Endothelial cell of umbilical vein (primary cell): ENCODE measurements at regions not wholly inside any gene's neighbourhood (a gene's known extent, or its start where the extent isn't known, plus 50 kb on each side); places are given as distances from the start of the nearest gene placed in this dataset.

ENCODE experiments used
- BruUV-seq: library from RNA; stranded (reverse); fragments of 400-500 nt; replicated peaks from 2 replicates; lab custom pipeline; 2021; lab: Mats Ljungman, UMichigan
- CTCF ChIA-PET: fragments of 300-600, 350-600 bp; sonication (Branson Sonifier 250); formaldehyde crosslinking; loops from one replicate; lab custom pipeline; 2021; ENCODE audit warnings: antibody characterized with exemption, inconsistent platforms; lab: Charles Lee
- POLR2A ChIA-PET: fragments of 300-600, 350-600 bp; sonication (Branson Sonifier 250); formaldehyde crosslinking; loops from one replicate; lab custom pipeline; 2021; ENCODE audit warnings: antibody characterized with exemption, inconsistent platforms; lab: Charles Lee
- DNase-seq: peaks from one replicate; pipeline ENCODE4 v3.0.0-alpha.2; 2011; ENCODE audit warnings: low read depth, low spot score
- FAIRE-seq: peaks from 2 replicates; lab custom pipeline; 2011; peaks lifted over from hg19 to GRCh38; lab: Jason Lieb, UNC
- H2AFZ ChIP-seq: 2 replicates; pipeline ENCODE4 v1.6.0; 2012; ENCODE audit warnings: low read depth, low read length, control low read depth, inconsistent platforms
- H3K27ac ChIP-seq: 2 replicates; pipeline ENCODE4 v1.5.1; 2011; ENCODE audit warnings: low read depth, mild to moderate bottlenecking, control low read depth, low read length, moderate library complexity; ENCODE audit not compliant: insufficient read depth
- H3K27me3 ChIP-seq, 2 experiments: 2 replicates each; pipeline versions ENCODE4 v1.6.0 to v1.6.1; 2011; ENCODE audit warnings: low read length in 2 of 2, mixed read lengths in 1 of 2; ENCODE audit not compliant: control insufficient read depth in 2 of 2, insufficient read depth in 2 of 2
- H3K36me3 ChIP-seq, 2 experiments: 2 replicates in 1 of 2; 3 replicates in 1 of 2; pipeline ENCODE4 v1.5.1; 2011; ENCODE audit warnings: low read length in 2 of 2, mild to moderate bottlenecking in 1 of 2, moderate library complexity in 1 of 2; ENCODE audit not compliant: control insufficient read depth in 2 of 2, insufficient read depth in 2 of 2; ENCODE audit errors: extremely low read depth in 1 of 2
- H3K4me1 ChIP-seq: 3 replicates; pipeline ENCODE4 v1.5.1; 2011; ENCODE audit warnings: mild to moderate bottlenecking, low read length; ENCODE audit not compliant: control insufficient read depth, insufficient read depth; ENCODE audit errors: extremely low read depth
- H3K4me2 ChIP-seq: 2 replicates; pipeline ENCODE4 v1.6.1; 2011; ENCODE audit warnings: low read length, control low read depth, mixed read lengths; ENCODE audit not compliant: insufficient read depth
- H3K4me3 ChIP-seq, 3 experiments: fragments of 200-600 bp in 1 of 3; sonication (generic), shearing (Covaris generic) in 1 of 3; replicated peaks in 1 of 3; 2 replicates each; pipeline ENCODE4 v1.5.1; 2011 to 2016; ENCODE audit warnings: control low read depth in 3 of 3, low read length in 3 of 3, mild to moderate bottlenecking in 2 of 3, inconsistent platforms in 1 of 3, low read depth in 1 of 3, moderate library complexity in 1 of 3; ENCODE audit not compliant: insufficient read depth in 1 of 3
- H3K79me2 ChIP-seq: 2 replicates; pipeline ENCODE4 v1.6.0; 2012; ENCODE audit warnings: low read length, inconsistent platforms; ENCODE audit not compliant: control insufficient read depth, insufficient read depth
- H3K9ac ChIP-seq: replicated peaks from 2 replicates; pipeline ENCODE3; 2011; ENCODE audit warnings: low read length, control low read depth; ENCODE audit not compliant: insufficient read depth; ENCODE audit errors: extremely low read depth
- H3K9me1 ChIP-seq: replicated peaks from 3 replicates; pipeline ENCODE4 v1.6.0; 2011; ENCODE audit warnings: mild to moderate bottlenecking, low read length; ENCODE audit not compliant: control insufficient read depth, insufficient read depth; ENCODE audit errors: extremely low read depth
- H3K9me3 ChIP-seq: replicated peaks from 2 replicates; pipeline ENCODE4 v1.5.1; 2012; ENCODE audit warnings: low read length, inconsistent platforms; ENCODE audit not compliant: control insufficient read depth, insufficient read depth
- H4K20me1 ChIP-seq: replicated peaks from 2 replicates; pipeline ENCODE3; 2011; ENCODE audit warnings: mild to moderate bottlenecking, low read length; ENCODE audit not compliant: control insufficient read depth, insufficient read depth; ENCODE audit errors: extremely low read depth
- EZH2 ChIP-seq: IDR thresholded peaks from 2 replicates; pipeline ENCODE4 v1.6.1; 2012; ENCODE audit warnings: borderline replicate concordance, low read depth, mild to moderate bottlenecking, moderate library complexity, low read length, inconsistent platforms; ENCODE audit not compliant: severe bottlenecking
- FOS ChIP-seq: IDR thresholded peaks from 2 replicates; pipeline ENCODE4 v1.6.1; 2011; ENCODE audit warnings: mild to moderate bottlenecking, low read length, moderate library complexity, borderline replicate concordance; ENCODE audit not compliant: insufficient read depth
- GATA2 ChIP-seq: IDR thresholded peaks from 2 replicates; pipeline ENCODE4 v1.7.0; 2011; ENCODE audit warnings: low read depth, mild to moderate bottlenecking, moderate library complexity, mixed read lengths, low read length; ENCODE audit not compliant: insufficient read length, insufficient read depth
- JUN ChIP-seq: IDR thresholded peaks from 2 replicates; pipeline ENCODE4 v1.6.1; 2011; ENCODE audit warnings: borderline replicate concordance, low read depth; ENCODE audit not compliant: insufficient read length, insufficient read depth
- MYC ChIP-seq: IDR thresholded peaks from one replicate; pipeline ENCODE4 v1.6.1; 2011; ENCODE audit warnings: mild to moderate bottlenecking, low read depth, low read length
- POLR2A ChIP-seq: IDR thresholded peaks from 2 replicates; pipeline ENCODE4 v1.6.1; 2012; ENCODE audit warnings: low read depth, mild to moderate bottlenecking, control low read depth, low read length
- POLR2AphosphoS5 ChIP-seq: IDR thresholded peaks from 2 replicates; pipeline ENCODE4 v1.6.1; 2012; ENCODE audit warnings: low read depth, mild to moderate bottlenecking, control low read depth, low read length, moderate library complexity; ENCODE audit not compliant: insufficient read depth
- dilution Hi-C: fragments of 300-500 bp; cut with MboI; formaldehyde crosslinking; loops from one replicate; pipeline ENCODE4 v1.15.0; 2019; ENCODE audit warnings: low sequenced_read_pairs; ENCODE audit not compliant: extremely low pct_ligation_motif_present
- intact Hi-C: fragments of 100-400 bp; cut with micrococcal nuclease; formaldehyde crosslinking; loops from one replicate; pipeline ENCODE4 v1.10.0; 2022
- TF ChIP-seq, protein P1 (sequence below), 2 donors: IDR thresholded peaks; 1 replicate in 1 of 2; 2 replicates in 1 of 2; pipeline ENCODE4 v1.5.1; 2011; ENCODE audit warnings: low read length in 2 of 2, mild to moderate bottlenecking in 2 of 2, moderate library complexity in 2 of 2, control low read depth in 1 of 2, inconsistent platforms in 1 of 2, low read depth in 1 of 2; ENCODE audit not compliant: insufficient read depth in 1 of 2; ENCODE audit errors: extremely low read depth in 1 of 2
- TF ChIP-seq, protein P2 (sequence below): IDR thresholded peaks from 2 replicates; pipeline ENCODE4 v1.6.1; 2011; ENCODE audit not compliant: insufficient read depth, insufficient read length

DNA sequence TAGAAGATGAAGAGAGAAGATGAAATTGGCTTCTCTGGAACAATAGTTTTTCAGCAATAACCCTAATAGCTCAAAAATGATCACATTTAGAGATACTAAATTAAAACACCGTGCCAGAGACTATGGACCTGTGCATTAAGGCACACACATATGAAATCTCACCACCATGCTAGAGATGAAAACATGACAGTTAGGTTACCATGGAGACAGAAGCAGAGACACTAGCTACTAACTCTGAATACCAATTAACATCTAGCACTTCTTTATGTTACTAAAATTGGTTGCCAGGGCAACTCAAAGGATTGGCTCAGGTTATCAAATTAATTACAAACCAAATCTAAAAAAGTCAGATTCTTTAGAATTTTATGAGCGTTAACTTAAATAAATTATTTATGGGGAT, 337.7 kb downstream of the PLK2 start:
- BruUV-seq = no TSS peak
- CTCF ChIA-PET = interaction anchor here (0.7 to 2.1 kb wide), 7 partner anchors 9 to 151 kb away, joined by 3 to 6 read pairs (median 3); no protein-coding TSS in a partner anchor
- DNase-seq (no peak), FAIRE-seq (no peak)
- Histone ChIP-seq H3K9me3 (no peaks in the 10 kb centered on the region), H3K4me2 (no peak overlapping the region), H3K4me3 (no peak overlapping the region), H3K27ac (no peak overlapping the region), H3K27me3 (no peaks in the 10 kb centered on the region), H3K36me3 (no peaks in the 10 kb centered on the region), H3K9me1 (no peaks in the 10 kb centered on the region), H3K4me1 (no peaks in the 10 kb centered on the region), H4K20me1 (no peaks in the 10 kb centered on the region), H2AFZ (no peak overlapping the region), H3K79me2 (no peaks in the 10 kb centered on the region), H3K9ac (no peak overlapping the region)
- TF ChIP-seq, protein P1, sequence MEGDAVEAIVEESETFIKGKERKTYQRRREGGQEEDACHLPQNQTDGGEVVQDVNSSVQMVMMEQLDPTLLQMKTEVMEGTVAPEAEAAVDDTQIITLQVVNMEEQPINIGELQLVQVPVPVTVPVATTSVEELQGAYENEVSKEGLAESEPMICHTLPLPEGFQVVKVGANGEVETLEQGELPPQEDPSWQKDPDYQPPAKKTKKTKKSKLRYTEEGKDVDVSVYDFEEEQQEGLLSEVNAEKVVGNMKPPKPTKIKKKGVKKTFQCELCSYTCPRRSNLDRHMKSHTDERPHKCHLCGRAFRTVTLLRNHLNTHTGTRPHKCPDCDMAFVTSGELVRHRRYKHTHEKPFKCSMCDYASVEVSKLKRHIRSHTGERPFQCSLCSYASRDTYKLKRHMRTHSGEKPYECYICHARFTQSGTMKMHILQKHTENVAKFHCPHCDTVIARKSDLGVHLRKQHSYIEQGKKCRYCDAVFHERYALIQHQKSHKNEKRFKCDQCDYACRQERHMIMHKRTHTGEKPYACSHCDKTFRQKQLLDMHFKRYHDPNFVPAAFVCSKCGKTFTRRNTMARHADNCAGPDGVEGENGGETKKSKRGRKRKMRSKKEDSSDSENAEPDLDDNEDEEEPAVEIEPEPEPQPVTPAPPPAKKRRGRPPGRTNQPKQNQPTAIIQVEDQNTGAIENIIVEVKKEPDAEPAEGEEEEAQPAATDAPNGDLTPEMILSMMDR (IDR thresholded peaks at IDR 0.05; ENCODE audit: extremely low read depth in 1 of 2, insufficient read depth in 1 of 2, low read depth in 1 of 2, low read length in 2 of 2) = no peak
- TF ChIP-seq POLR2AphosphoS5 (no peak), GATA2 (no peak), MYC (no peak), FOS (no peak), JUN (no peak), POLR2A (no peak), EZH2 (no peak)
- TF ChIP-seq, protein P2, sequence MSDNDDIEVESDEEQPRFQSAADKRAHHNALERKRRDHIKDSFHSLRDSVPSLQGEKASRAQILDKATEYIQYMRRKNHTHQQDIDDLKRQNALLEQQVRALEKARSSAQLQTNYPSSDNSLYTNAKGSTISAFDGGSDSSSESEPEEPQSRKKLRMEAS = no peak
- POLR2A ChIA-PET = no interaction called here
- dilution Hi-C loops = no loop called here
- intact Hi-C loops = loop anchor here (10.0 kb wide), 1 partner anchor 337 kb away; no protein-coding TSS in a partner anchor
